ENCODE measurements at regions not wholly inside any gene's neighbourhood (a gene's known extent, or its start where the extent isn't known, plus 50 kb on each side); places are given as distances from the start of the nearest gene placed in this dataset.

GRCh38 chr7:156219307-156220077 lies 407.2 kb upstream of the SHH start:
- peak; percentile 8 for DNase-seq (ENCODE audit: low spot score)
- 91% methylated on average over 18 of the region's 18 CpGs for WGBS
- no peak overlapping the region for H3K27ac ChIP-seq (ENCODE audit: low read depth in 1 of 2, low read length in 2 of 2)
- TF ChIP-seq SP1 (IDR thresholded peaks at IDR 0.05) (no peak), ATF3 (IDR thresholded peaks at IDR 0.05) (no peak), CTCF (IDR thresholded peaks at IDR 0.05; ENCODE audit: low read depth, low read length, missing input control) (no peak), RAD21 (IDR thresholded peaks at IDR 0.05) (no peak), MAX (IDR thresholded peaks at IDR 0.05) (no peak), TAF1 (conservative IDR thresholded peaks at IDR 0.05) (no peak), ZBTB33 (IDR thresholded peaks at IDR 0.05) (no peak), JUND (IDR thresholded peaks at IDR 0.05) (no peak), YY1 (IDR thresholded peaks at IDR 0.05) (no peak), REST (IDR thresholded peaks at IDR 0.05) (no peak), NR2F2 (IDR thresholded peaks at IDR 0.05) (no peak)
- H3K9ac ChIP-seq (ENCODE audit: low read depth in 1 of 2, low read length in 2 of 2) = no peak overlapping the region
- no peak overlapping the region for H3K4me3 ChIP-seq (ENCODE audit: low read depth in 1 of 3, low read length in 3 of 3)
- peaks cover 0 to 3% (median 1%) of the 10 kb centered on the region in 4 donors for H3K9me3 ChIP-seq (ENCODE audit: control insufficient read depth in 4 of 4, low read length in 3 of 4)
- H3K4me1 ChIP-seq (ENCODE audit: control insufficient read depth in 4 of 4, insufficient read depth in 4 of 4, low read length in 3 of 4) = no peaks in the 10 kb centered on the region
- no peaks in the 10 kb centered on the region for H3K27me3 ChIP-seq (ENCODE audit: control insufficient read depth in 4 of 4, insufficient read depth in 4 of 4, low read length in 3 of 4)
- H3K36me3 ChIP-seq (ENCODE audit: control insufficient read depth in 4 of 4, insufficient read depth in 3 of 4, low read depth in 1 of 4, low read length in 3 of 4) = no peaks in the 10 kb centered on the region

- Histone ChIP-seq H3K9ac (ENCODE audit: low read depth in 1 of 2, low read length in 2 of 2) (no peak overlapping the region), H3K4me3 (ENCODE audit: low read depth in 1 of 3, low read length in 3 of 3) (no peak overlapping the region), H3K27me3 (ENCODE audit: control insufficient read depth in 4 of 4, insufficient read depth in 4 of 4, low read length in 3 of 4) (no peaks in the 10 kb centered on the region), H3K9me3 (ENCODE audit: control insufficient read depth in 4 of 4, low read length in 3 of 4) (no peaks in the 10 kb centered on the region), H3K36me3 (ENCODE audit: control insufficient read depth in 4 of 4, insufficient read depth in 3 of 4, low read depth in 1 of 4, low read length in 3 of 4) (no peaks in the 10 kb centered on the region), H3K27ac (ENCODE audit: low read depth in 1 of 2, low read length in 2 of 2) (no peak overlapping the region), H3K4me1 (ENCODE audit: control insufficient read depth in 4 of 4, insufficient read depth in 4 of 4, low read length in 3 of 4) (no peaks in the 10 kb centered on the region)
- no peak for DNase-seq (ENCODE audit: low spot score)
- 68% methylated on average over 13 of the region's 13 CpGs for WGBS
- no peak for TF ChIP-seq HNF4G (IDR thresholded peaks at IDR 0.05)
- TF ChIP-seq RXRA (IDR thresholded peaks at IDR 0.05) = no peak
- TF ChIP-seq FOXA1 (IDR thresholded peaks at IDR 0.05) = no peak
Measured at GRCh38 chr7:156218544-156219306, 406.5 kb upstream of the SHH start.
